ENCODE measurements at regions not wholly inside any gene's neighbourhood (a gene's known extent, or its start where the extent isn't known, plus 50 kb on each side); places are given as distances from the start of the nearest gene placed in this dataset.

- ChIA-PET POLR2A (no interaction called here), CTCF (no interaction called here)
These were observed 2149.4 kb upstream of the ACO1 start for GRCh38 chr9:30235068-30235467.

DNA sequence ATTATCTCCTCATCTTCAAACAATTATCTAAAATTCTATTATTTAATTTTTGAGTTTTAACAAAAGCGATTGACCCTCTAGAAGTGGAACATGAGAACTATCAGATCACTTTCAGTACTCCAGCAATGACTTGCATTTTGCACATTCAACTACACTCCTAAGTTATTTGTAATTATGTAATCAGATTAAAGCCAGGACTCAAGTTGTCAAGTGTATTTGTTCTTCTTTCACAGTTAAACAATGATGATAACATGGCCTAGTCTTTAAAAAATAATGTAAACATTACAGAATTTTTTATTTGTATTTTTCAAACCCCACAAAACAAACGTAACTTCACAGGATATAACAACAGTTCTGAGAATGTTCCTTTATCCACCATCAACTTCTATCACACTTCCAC lies 2148.9 kb upstream of the ACO1 start:
- Histone ChIP-seq H3K36me3 (ENCODE audit: control insufficient read depth in 2 of 2, insufficient read depth in 1 of 2, low read length in 2 of 2) (no peaks in the 10 kb centered on the region), H3K9me3 (ENCODE audit: control insufficient read depth, insufficient read depth, low read depth, low read length) (no peaks in the 10 kb centered on the region), H3K4me1 (ENCODE audit: control insufficient read depth, insufficient read depth, low read length) (no peaks in the 10 kb centered on the region), H3K4me3 (ENCODE audit: low read depth, low read length) (no peak overlapping the region), H3K27ac (ENCODE audit: extremely low read depth, low read depth, low read length) (no peak overlapping the region)
- CTCF ChIA-PET: no interaction called here
- POLR2A ChIA-PET: no interaction called here
- TF ChIP-seq ZNF394 (tag by site-specific recombination; IDR thresholded peaks at IDR 0.05; ENCODE audit: borderline replicate concordance) (no peak), KLF9 (tag by site-specific recombination; IDR thresholded peaks at IDR 0.05; ENCODE audit: low read depth) (no peak), ZNF830 (tag by site-specific recombination; IDR thresholded peaks at IDR 0.05; ENCODE audit: low read depth) (no peak), GFI1B (tag by site-specific recombination; IDR thresholded peaks at IDR 0.05) (no peak)
- TF ChIP-seq, protein P1, sequence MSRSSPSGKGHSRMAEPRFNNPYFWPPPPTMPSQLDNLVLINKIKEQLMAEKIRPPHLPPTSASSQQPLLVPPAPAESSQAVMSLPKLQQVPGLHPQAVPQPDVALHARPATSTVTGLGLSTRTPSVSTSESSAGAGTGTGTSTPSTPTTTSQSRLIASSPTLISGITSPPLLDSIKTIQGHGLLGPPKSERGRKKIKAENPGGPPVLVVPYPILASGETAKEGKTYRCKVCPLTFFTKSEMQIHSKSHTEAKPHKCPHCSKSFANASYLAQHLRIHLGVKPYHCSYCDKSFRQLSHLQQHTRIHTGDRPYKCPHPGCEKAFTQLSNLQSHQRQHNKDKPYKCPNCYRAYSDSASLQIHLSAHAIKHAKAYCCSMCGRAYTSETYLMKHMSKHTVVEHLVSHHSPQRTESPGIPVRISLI (tag by site-specific recombination; IDR thresholded peaks at IDR 0.05): no peak

More at GRCh38 chr9:30235068-30235467, 2149.4 kb upstream of the ACO1 start:
- TF ChIP-seq BCL11B (tag by site-specific recombination; IDR thresholded peaks at IDR 0.05; ENCODE audit: low read depth) (no peak), TCF7L2 (IDR thresholded peaks at IDR 0.05; ENCODE audit: borderline replicate concordance, low read depth, low read length) (no peak), ZNF121 (tag by site-specific recombination; IDR thresholded peaks at IDR 0.05) (no peak), ZNF670 (tag by site-specific recombination; IDR thresholded peaks at IDR 0.05; ENCODE audit: low read depth) (no peak), ZNF830 (tag by site-specific recombination; IDR thresholded peaks at IDR 0.05; ENCODE audit: low read depth) (no peak), YY1 (tag by site-specific recombination; IDR thresholded peaks at IDR 0.05) (no peak)
- H3K36me3 ChIP-seq (ENCODE audit: control insufficient read depth in 2 of 2, insufficient read depth in 1 of 2, low read length in 2 of 2): no peaks in the 10 kb centered on the region
- H3K9me3 ChIP-seq (ENCODE audit: control insufficient read depth, insufficient read depth, low read depth, low read length): no peaks in the 10 kb centered on the region
- no peak overlapping the region for H3K27ac ChIP-seq (ENCODE audit: extremely low read depth, low read depth, low read length)
- no peak overlapping the region for H3K4me3 ChIP-seq (ENCODE audit: low read depth, low read length)
- H3K4me1 ChIP-seq (ENCODE audit: control insufficient read depth, insufficient read depth, low read length): no peaks in the 10 kb centered on the region

GRCh38 chr9:30239878-30240277 lies 2144.6 kb upstream of the ACO1 start:
- CTCF ChIA-PET: no interaction called here
- no peaks in the 10 kb centered on the region for H3K4me1 ChIP-seq (ENCODE audit: control insufficient read depth, insufficient read depth, low read length)
- no peaks in the 10 kb centered on the region for H3K36me3 ChIP-seq (ENCODE audit: control insufficient read depth in 2 of 2, insufficient read depth in 1 of 2, low read length in 2 of 2)
- TF ChIP-seq ZNF747 (tag by site-specific recombination; IDR thresholded peaks at IDR 0.05) (no peak), ZEB2 (tag by site-specific recombination; IDR thresholded peaks at IDR 0.05) (no peak), PBX3 (CRISPR knock-in tag; IDR thresholded peaks at IDR 0.05) (no peak), ZNF350 (tag by site-specific recombination; IDR thresholded peaks at IDR 0.05) (no peak), ZNF37A (tag by site-specific recombination; IDR thresholded peaks at IDR 0.05) (no peak), ZNF518A (tag by site-specific recombination; conservative IDR thresholded peaks at IDR 0.05; ENCODE audit: low read depth) (no peak), ZBTB10 (tag by site-specific recombination; IDR thresholded peaks at IDR 0.05) (no peak), ZNF157 (tag by site-specific recombination; IDR thresholded peaks at IDR 0.05) (no peak)
- TF ChIP-seq, protein P2, sequence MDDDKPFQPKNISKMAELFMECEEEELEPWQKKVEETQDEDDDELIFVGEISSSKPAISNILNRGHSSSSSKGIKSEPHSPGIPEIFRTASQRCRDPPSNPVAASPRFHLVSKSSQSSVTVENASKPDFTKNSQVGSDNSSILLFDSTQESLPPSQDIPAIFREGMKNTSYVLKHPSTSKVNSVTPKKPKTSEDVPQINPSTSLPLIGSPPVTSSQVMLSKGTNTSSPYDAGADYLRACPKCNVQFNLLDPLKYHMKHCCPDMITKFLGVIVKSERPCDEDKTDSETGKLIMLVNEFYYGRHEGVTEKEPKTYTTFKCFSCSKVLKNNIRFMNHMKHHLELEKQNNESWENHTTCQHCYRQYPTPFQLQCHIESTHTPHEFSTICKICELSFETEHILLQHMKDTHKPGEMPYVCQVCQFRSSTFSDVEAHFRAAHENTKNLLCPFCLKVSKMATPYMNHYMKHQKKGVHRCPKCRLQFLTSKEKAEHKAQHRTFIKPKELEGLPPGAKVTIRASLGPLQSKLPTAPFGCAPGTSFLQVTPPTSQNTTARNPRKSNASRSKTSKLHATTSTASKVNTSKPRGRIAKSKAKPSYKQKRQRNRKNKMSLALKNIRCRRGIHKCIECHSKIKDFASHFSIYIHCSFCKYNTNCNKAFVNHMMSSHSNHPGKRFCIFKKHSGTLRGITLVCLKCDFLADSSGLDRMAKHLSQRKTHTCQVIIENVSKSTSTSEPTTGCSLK (tag by site-specific recombination; IDR thresholded peaks at IDR 0.05): no peak
- H3K9me3 ChIP-seq (ENCODE audit: control insufficient read depth, insufficient read depth, low read depth, low read length): no peaks in the 10 kb centered on the region
- POLR2A ChIA-PET: no interaction called here
- no peak overlapping the region for H3K27ac ChIP-seq (ENCODE audit: extremely low read depth, low read depth, low read length)
- H3K4me3 ChIP-seq (ENCODE audit: low read depth, low read length): no peak overlapping the region

All from HEK293 (cell line).